HL-60 (cell line): ENCODE measurements at regions not wholly inside any gene's neighbourhood (a gene's known extent, or its start where the extent isn't known, plus 50 kb on each side); places are given as distances from the start of the nearest gene placed in this dataset.

ENCODE experiments used
- DNase-seq, 2 experiments: peaks; one replicate each; pipeline ENCODE4 v3.0.0-alpha.2; 2010 to 2020; ENCODE audit warnings: low read depth in 1 of 2, low spot score in 1 of 2
- H3K27ac ChIP-seq: fragments of 250-450 bp; sonication (Bioruptor Pico); replicated peaks from 2 replicates; pipeline ENCODE4 v1.5.1; 2020; ENCODE audit warnings: mild to moderate bottlenecking, moderate library complexity
- H3K27me3 ChIP-seq: fragments of 250-450 bp; sonication (Bioruptor Pico); 2 replicates; pipeline ENCODE4 v1.5.1; 2021; ENCODE audit warnings: mild to moderate bottlenecking, moderate library complexity; ENCODE audit not compliant: insufficient read depth, poor library complexity, severe bottlenecking
- H3K4me3 ChIP-seq: replicated peaks from 2 replicates; pipeline ENCODE4 v1.5.1; 2011; ENCODE audit warnings: mild to moderate bottlenecking, control low read depth, low read length; ENCODE audit not compliant: insufficient read depth
- GABPA ChIP-seq: IDR thresholded peaks from 2 replicates; pipeline ENCODE4 v1.6.1; 2012; ENCODE audit warnings: low read depth
- POLR2AphosphoS5 ChIP-seq: IDR thresholded peaks from 2 replicates; pipeline ENCODE4 v1.6.1; 2012; ENCODE audit warnings: low read depth
- SPI1 ChIP-seq: IDR thresholded peaks from 2 replicates; pipeline ENCODE4 v1.6.1; 2012; ENCODE audit warnings: low read depth, mild to moderate bottlenecking, borderline replicate concordance
- TF ChIP-seq, protein P1 (sequence below): IDR thresholded peaks from one replicate; pipeline ENCODE4 v1.5.1; 2011; ENCODE audit warnings: low read length, control low read depth, inconsistent platforms; ENCODE audit not compliant: insufficient read depth
- TF ChIP-seq, protein P2 (sequence below): IDR thresholded peaks from 2 replicates; pipeline ENCODE4 v1.6.1; 2012; ENCODE audit warnings: low read depth; ENCODE audit not compliant: insufficient replicate concordance

DNA sequence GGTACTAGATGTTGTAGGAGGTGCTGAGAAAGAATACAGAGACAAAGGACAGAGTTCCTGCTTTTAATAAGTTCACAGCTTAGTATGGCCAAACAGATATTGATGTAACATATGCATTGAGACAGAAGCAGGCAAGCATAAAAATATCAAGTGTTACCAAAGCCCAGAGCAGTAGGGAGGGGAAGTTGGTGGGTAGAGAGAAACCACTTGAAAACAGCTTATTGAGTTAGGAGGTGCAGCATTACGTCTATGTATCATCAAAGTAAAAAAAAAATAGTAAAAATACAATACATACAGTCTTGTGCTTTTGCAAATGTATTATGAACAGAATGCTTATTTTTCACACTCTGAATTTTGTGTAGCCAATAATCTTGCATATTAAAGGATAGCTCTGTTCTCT is 441.8 kb upstream of the SGCD start:
- Histone ChIP-seq H3K27me3 (no peaks in the 10 kb centered on the region), H3K4me3 (no peak overlapping the region), H3K27ac (no peak overlapping the region)
- TF ChIP-seq SPI1, result no peak
- TF ChIP-seq GABPA, result no peak
- TF ChIP-seq POLR2AphosphoS5, result no peak
- TF ChIP-seq, protein P1, sequence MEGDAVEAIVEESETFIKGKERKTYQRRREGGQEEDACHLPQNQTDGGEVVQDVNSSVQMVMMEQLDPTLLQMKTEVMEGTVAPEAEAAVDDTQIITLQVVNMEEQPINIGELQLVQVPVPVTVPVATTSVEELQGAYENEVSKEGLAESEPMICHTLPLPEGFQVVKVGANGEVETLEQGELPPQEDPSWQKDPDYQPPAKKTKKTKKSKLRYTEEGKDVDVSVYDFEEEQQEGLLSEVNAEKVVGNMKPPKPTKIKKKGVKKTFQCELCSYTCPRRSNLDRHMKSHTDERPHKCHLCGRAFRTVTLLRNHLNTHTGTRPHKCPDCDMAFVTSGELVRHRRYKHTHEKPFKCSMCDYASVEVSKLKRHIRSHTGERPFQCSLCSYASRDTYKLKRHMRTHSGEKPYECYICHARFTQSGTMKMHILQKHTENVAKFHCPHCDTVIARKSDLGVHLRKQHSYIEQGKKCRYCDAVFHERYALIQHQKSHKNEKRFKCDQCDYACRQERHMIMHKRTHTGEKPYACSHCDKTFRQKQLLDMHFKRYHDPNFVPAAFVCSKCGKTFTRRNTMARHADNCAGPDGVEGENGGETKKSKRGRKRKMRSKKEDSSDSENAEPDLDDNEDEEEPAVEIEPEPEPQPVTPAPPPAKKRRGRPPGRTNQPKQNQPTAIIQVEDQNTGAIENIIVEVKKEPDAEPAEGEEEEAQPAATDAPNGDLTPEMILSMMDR, result no peak
- DNase-seq, result no peak

DNA sequence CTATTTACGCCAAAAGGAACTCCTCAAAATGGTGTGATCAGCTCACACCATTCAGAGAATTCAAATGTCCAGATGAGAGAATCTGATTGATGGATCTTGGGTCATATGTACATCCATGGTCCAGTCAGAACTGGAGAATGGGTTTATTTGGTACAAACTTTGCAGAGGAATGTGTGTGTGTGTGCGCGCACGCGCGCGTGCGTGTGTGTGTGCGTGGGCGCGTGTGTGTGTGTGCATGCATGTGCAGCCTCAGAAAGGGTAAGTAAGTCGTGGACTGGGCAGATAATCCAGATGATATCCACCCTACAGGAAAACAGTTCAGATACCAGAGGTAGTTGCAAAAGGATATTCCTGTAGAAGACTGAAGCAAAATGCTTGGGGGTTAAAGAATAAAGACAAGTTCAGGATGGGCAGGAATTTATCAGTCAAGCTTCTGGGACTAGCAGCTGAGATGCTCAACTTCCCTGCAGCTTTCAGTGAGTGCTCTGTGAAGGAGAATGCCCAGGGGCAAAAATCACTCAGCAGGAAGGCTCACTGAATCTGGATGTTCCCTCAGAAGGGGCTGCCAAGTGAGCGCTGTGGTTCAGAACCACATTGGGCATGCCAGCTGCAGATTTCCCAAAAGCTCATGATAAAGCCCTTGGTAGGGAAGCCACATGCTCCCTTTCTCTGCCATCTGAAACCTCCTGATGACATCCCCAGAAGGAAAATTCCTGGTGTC is 440.5 kb upstream of the SGCD start:
- Histone ChIP-seq H3K4me3 (no peak overlapping the region), H3K27ac (no peak overlapping the region), H3K27me3 (no peaks in the 10 kb centered on the region)
- DNase-seq, result no peak
- TF ChIP-seq, protein P2, sequence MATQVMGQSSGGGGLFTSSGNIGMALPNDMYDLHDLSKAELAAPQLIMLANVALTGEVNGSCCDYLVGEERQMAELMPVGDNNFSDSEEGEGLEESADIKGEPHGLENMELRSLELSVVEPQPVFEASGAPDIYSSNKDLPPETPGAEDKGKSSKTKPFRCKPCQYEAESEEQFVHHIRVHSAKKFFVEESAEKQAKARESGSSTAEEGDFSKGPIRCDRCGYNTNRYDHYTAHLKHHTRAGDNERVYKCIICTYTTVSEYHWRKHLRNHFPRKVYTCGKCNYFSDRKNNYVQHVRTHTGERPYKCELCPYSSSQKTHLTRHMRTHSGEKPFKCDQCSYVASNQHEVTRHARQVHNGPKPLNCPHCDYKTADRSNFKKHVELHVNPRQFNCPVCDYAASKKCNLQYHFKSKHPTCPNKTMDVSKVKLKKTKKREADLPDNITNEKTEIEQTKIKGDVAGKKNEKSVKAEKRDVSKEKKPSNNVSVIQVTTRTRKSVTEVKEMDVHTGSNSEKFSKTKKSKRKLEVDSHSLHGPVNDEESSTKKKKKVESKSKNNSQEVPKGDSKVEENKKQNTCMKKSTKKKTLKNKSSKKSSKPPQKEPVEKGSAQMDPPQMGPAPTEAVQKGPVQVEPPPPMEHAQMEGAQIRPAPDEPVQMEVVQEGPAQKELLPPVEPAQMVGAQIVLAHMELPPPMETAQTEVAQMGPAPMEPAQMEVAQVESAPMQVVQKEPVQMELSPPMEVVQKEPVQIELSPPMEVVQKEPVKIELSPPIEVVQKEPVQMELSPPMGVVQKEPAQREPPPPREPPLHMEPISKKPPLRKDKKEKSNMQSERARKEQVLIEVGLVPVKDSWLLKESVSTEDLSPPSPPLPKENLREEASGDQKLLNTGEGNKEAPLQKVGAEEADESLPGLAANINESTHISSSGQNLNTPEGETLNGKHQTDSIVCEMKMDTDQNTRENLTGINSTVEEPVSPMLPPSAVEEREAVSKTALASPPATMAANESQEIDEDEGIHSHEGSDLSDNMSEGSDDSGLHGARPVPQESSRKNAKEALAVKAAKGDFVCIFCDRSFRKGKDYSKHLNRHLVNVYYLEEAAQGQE, result no peak
- TF ChIP-seq POLR2AphosphoS5 (no peak), SPI1 (no peak), GABPA (no peak)
- TF ChIP-seq, protein P1, result no peak

DNA sequence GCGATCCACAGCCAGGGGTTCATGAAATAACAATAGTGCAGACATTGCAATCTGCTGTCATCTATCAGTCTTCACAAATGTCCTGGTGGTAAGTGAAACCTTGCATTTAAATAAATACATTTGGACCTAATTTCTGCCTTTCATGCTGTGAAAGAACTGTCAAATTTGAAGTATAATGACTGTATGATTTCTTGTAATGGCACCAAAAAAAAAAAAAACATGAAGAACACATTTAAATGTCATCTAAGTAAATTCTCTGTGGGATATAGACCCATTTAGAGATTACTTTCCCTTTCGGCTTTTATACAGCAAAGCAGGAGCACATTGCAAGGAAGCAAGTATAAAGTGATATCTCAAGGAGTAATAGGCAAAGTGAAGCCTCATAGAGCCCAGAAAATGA is 431.5 kb upstream of the SGCD start:
- Histone ChIP-seq H3K4me3 (no peak overlapping the region), H3K27ac (no peak overlapping the region), H3K27me3 (no peaks in the 10 kb centered on the region)
- DNase-seq, result no peak
- TF ChIP-seq, protein P2, result no peak
- TF ChIP-seq GABPA, result no peak
- TF ChIP-seq SPI1, result no peak
- TF ChIP-seq, protein P1, result no peak
- TF ChIP-seq POLR2AphosphoS5, result no peak

DNA sequence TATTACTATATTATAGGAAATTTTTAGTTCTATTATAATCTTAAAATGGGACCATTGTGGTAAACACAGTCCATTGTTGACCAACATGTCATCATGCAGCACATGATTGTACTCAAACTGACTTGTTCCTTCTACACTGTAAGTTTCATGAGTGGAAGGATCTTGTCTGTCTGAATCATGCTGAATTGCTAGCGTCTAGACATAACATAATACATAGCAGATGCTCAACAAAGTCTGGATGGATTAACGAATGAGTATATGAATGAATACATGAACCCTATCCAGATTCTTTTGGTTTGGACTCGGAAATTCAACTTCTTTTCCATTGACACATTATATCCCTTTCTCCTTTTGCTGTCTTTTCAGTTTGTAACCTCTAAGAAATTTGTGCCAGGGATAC is 429.2 kb upstream of the SGCD start:
- TF ChIP-seq, protein P1, result no peak
- TF ChIP-seq SPI1 (no peak), GABPA (no peak), POLR2AphosphoS5 (no peak)
- TF ChIP-seq, protein P2, result no peak
- Histone ChIP-seq H3K4me3 (no peak overlapping the region), H3K27me3 (no peaks in the 10 kb centered on the region), H3K27ac (no peak overlapping the region)
- no peak for DNase-seq
